Activated T-helper 1 cell treated with anti-CD3 and anti-CD28 coated beads, Interleukin-12 subunit alpha, Interleukin-12 subunit beta, Interleukin-2, Interleukin-4 antibody, amounts not matched to agents 30 ng/mL and 10 ng/mL and 1 ng/mL, durations not matched to agents 14 hours and 24 hours and 36 hours (primary cell): ENCODE measurements at regions not wholly inside any gene's neighbourhood (a gene's known extent, or its start where the extent isn't known, plus 50 kb on each side); places are given as distances from the start of the nearest gene placed in this dataset.

Experiments
- DNase-seq: peaks from one replicate; pipeline ENCODE4 v3.0.0; 2021; ENCODE audit warnings: low spot score
- H3K27ac Mint-ChIP-seq: one replicate; pipeline ENCODE4 v1.8.0; 2021; ENCODE audit warnings: mild to moderate bottlenecking, mixed read lengths
- H3K27me3 Mint-ChIP-seq: one replicate; pipeline ENCODE4 v1.8.0; 2022; ENCODE audit warnings: mild to moderate bottlenecking, moderate library complexity, mixed read lengths; ENCODE audit not compliant: insufficient read depth
- H3K36me3 Mint-ChIP-seq: one replicate; pipeline ENCODE4 v1.8.0; 2021; ENCODE audit warnings: low read depth, mixed read lengths
- H3K4me1 Mint-ChIP-seq: one replicate; pipeline ENCODE4 v1.8.0; 2021; ENCODE audit warnings: low read depth, mixed read lengths
- H3K4me3 Mint-ChIP-seq: one replicate; pipeline ENCODE4 v1.8.0; 2021; ENCODE audit warnings: mild to moderate bottlenecking, moderate library complexity, mixed read lengths
- H3K9me3 Mint-ChIP-seq: one replicate; pipeline ENCODE4 v1.8.0; 2021; ENCODE audit warnings: mixed read lengths
- intact Hi-C: fragments of 100-400 bp; cut with micrococcal nuclease; formaldehyde crosslinking; loops from one replicate; pipeline ENCODE4 v1.15.1; 2024

GRCh38 chr9:36748322-36748899 lies 175.7 kb downstream of the MELK start:
- Mint-ChIP-seq H3K4me3 (no peak overlapping the region), H3K9me3 (no peaks in the 10 kb centered on the region), H3K27me3 (peaks cover 13% of the 10 kb centered on the region), H3K36me3 (no peaks in the 10 kb centered on the region), H3K27ac (no peak overlapping the region), H3K4me1 (no peaks in the 10 kb centered on the region)
- no peak for DNase-seq
- intact Hi-C loops = no loop called here

DNA sequence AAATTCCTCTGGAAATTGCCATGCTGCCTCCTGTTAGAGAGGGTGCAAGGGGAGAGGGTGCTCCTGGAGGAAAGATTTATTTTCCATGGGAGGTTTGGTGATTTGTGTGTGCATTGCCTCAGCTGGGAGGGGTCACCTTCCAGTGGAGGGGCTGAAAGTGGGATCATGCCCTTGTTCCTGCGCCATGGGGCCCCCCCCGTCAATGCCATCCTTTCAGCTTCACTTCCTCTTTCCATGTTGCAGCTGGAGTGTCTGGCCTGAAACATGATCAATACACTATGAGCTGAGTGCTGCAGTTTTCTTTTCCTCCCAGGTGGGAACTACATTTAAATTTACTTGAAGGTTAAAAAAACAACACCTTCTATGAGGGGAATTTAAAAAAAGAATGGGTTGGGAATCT lies 176.8 kb downstream of the MELK start:
- DNase-seq = no peak
- intact Hi-C loops = no loop called here
- Mint-ChIP-seq H3K9me3 (no peaks in the 10 kb centered on the region), H3K36me3 (no peaks in the 10 kb centered on the region), H3K27ac (no peak overlapping the region), H3K27me3 (peaks cover 13% of the 10 kb centered on the region), H3K4me1 (no peaks in the 10 kb centered on the region), H3K4me3 (no peak overlapping the region)

- Mint-ChIP-seq H3K4me3 (no peak overlapping the region), H3K4me1 (no peaks in the 10 kb centered on the region), H3K27me3 (peaks cover 13% of the 10 kb centered on the region), H3K27ac (no peak overlapping the region), H3K36me3 (no peaks in the 10 kb centered on the region), H3K9me3 (no peaks in the 10 kb centered on the region)
- DNase-seq = no peak
- intact Hi-C loops = no loop called here
Measured at GRCh38 chr9:36750630-36751029, 177.9 kb downstream of the MELK start.

GRCh38 chr9:36755019-36755418 lies 182.3 kb downstream of the MELK start:
- Mint-ChIP-seq H3K27ac (no peak overlapping the region), H3K4me1 (no peaks in the 10 kb centered on the region), H3K36me3 (no peaks in the 10 kb centered on the region), H3K27me3 (peaks cover 6% of the 10 kb centered on the region), H3K9me3 (no peaks in the 10 kb centered on the region), H3K4me3 (no peak overlapping the region)
- DNase-seq = no peak
- intact Hi-C loops = no loop called here

DNA sequence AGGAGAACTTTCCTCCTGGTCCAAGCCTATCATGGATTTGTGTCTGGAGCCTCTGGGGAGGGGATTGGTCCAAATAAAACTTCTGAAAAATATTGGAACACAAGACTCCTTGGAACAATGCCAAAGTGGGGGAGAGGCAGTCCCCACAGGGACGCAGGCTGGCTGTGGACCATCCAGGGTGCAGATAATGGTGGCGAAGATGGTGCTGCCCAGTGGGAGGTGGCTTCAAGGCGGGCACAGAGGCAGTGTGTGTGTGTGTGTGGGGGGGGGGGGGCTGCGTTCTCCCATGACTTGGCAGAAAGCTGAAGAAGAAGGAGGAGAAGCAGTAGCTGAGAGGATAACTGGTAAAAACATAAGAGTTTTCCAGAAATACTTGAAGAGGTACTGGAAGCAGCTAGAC lies 186.4 kb downstream of the MELK start:
- intact Hi-C loops = no loop called here
- no peak for DNase-seq
- H3K27ac Mint-ChIP-seq = no peak overlapping the region
- H3K4me3 Mint-ChIP-seq = no peak overlapping the region
- H3K27me3 Mint-ChIP-seq = peaks cover 3% of the 10 kb centered on the region
- H3K36me3 Mint-ChIP-seq = no peaks in the 10 kb centered on the region
- no peaks in the 10 kb centered on the region for H3K9me3 Mint-ChIP-seq
- H3K4me1 Mint-ChIP-seq = no peaks in the 10 kb centered on the region

- DNase-seq = no peak
- Mint-ChIP-seq H3K27me3 (peaks cover 3% of the 10 kb centered on the region), H3K36me3 (no peaks in the 10 kb centered on the region), H3K27ac (no peak overlapping the region), H3K9me3 (no peaks in the 10 kb centered on the region), H3K4me3 (no peak overlapping the region), H3K4me1 (no peaks in the 10 kb centered on the region)
- intact Hi-C loops = no loop called here
Measured at GRCh38 chr9:36759976-36760375, 187.3 kb downstream of the MELK start.

DNA sequence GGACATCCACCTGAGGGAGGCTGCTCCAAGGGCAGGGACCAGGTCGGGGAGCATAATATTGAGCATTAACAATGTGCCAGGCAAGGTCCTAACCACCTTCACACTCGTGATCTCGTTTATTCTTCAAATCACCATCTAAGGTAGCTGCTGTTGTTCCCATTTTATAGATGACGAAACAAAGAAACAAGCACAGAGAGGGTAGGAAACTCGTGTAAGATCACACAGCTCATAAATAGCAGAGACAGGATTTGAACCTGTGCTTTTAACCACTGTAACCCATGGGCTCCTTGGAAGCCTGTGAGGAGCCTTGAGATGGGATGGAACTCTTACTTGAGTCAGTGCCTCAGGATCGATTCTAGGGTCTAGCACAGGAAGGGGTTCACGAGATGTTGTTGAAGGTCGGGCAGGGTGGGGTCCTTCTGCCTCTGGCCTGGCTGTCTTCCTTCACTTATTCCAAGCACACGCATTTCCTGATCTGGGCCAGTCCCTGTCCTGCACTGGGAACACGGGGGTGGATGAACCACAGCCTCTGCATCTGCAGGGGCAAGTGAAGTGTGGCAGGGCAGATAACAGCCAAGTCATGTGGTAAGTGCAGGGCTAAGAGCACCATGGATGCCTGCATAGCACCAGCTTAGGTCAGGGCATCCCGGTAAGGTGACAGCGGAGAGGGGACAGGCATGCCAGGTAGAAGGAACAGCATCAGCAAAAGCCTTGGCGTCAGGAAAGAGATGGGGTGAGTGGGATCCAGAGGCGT lies 188.1 kb downstream of the MELK start:
- intact Hi-C loops = no loop called here
- H3K27me3 Mint-ChIP-seq = peaks cover 3% of the 10 kb centered on the region
- no peaks in the 10 kb centered on the region for H3K4me1 Mint-ChIP-seq
- no peaks in the 10 kb centered on the region for H3K9me3 Mint-ChIP-seq
- no peak overlapping the region for H3K27ac Mint-ChIP-seq
- no peak overlapping the region for H3K4me3 Mint-ChIP-seq
- H3K36me3 Mint-ChIP-seq = no peaks in the 10 kb centered on the region
- DNase-seq = no peak

- Mint-ChIP-seq H3K27me3 (peaks cover 7% of the 10 kb centered on the region), H3K4me3 (no peak overlapping the region), H3K27ac (no peak overlapping the region), H3K36me3 (no peaks in the 10 kb centered on the region), H3K9me3 (no peaks in the 10 kb centered on the region), H3K4me1 (no peaks in the 10 kb centered on the region)
- DNase-seq = no peak
- intact Hi-C loops = no loop called here
Measured at GRCh38 chr9:36762958-36763357, 190.3 kb downstream of the MELK start.

DNA sequence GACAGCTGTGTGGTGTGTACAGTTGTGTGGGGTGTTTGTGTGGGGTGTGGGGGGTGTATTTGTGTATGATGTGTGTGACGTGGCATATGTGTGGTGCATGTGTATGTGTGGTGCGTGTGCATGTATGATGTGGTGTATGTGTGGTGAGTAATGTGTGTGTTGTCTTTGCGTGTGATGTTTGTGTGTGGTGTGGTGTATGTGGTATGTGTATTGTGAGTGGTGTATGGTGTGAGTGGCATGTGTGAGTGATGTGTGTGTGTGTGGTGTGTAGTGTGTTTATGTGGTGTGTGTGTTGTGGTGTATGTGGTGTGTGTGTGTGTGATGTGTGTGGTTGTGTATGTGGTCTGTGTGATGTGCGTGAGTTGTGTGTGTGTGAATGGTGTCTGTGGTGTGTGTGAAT lies 191.1 kb downstream of the MELK start:
- Mint-ChIP-seq H3K36me3 (no peaks in the 10 kb centered on the region), H3K9me3 (no peaks in the 10 kb centered on the region), H3K4me3 (no peak overlapping the region), H3K27me3 (peaks cover 7% of the 10 kb centered on the region), H3K27ac (no peak overlapping the region), H3K4me1 (no peaks in the 10 kb centered on the region)
- no peak for DNase-seq
- intact Hi-C loops = no loop called here

DNA sequence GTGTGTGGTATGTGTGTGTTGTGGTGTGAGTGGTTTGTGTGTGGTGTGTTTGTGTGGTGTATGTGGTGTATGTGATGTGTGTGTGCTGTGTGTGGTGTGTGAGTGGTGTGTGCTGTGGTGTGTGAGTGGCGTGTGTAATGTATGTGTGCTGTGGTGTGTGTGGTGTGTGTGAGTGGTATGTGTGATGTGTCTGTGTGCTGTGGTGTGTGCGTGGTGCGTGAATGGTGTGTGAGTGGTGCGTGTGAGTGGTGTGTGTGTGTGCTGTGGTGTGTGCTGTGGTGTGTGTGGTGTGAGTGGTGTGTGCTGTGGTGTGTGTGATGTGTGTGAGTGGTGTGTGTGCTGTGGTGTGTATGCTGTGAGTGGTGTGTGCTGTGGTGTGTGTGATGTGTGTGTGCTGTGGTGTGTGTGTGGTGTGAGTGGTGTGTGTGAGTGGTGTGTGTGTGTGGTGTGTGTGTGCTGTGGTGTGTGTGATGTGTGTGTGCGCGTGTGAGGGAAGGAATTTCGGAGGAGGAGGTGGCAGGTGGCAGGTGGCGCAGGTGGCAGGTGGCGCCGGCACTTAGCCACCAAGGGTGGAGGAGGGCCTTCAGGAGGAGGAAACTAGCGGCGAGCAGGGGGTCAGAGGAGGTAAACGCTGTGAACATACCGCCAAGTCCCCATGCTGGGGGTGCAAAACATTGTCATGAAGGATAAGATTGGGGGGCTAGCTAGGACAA lies 191.8 kb downstream of the MELK start:
- Mint-ChIP-seq H3K36me3 (no peaks in the 10 kb centered on the region), H3K4me1 (no peaks in the 10 kb centered on the region), H3K27me3 (peaks cover 7% of the 10 kb centered on the region), H3K9me3 (no peaks in the 10 kb centered on the region), H3K4me3 (no peak overlapping the region), H3K27ac (no peak overlapping the region)
- DNase-seq = no peak
- intact Hi-C loops = loop anchor here (5.0 kb wide), 1 partner anchor 358 kb away; the partner anchor contains the start of gene ZCCHC7

GRCh38 chr9:36765077-36765390 lies 192.3 kb downstream of the MELK start:
- Mint-ChIP-seq H3K27me3 (peaks cover 7% of the 10 kb centered on the region), H3K36me3 (no peaks in the 10 kb centered on the region), H3K4me3 (no peak overlapping the region), H3K4me1 (no peaks in the 10 kb centered on the region), H3K9me3 (no peaks in the 10 kb centered on the region), H3K27ac (no peak overlapping the region)
- no peak for DNase-seq
- intact Hi-C loops = loop anchor here (5.0 kb wide), 1 partner anchor 357 kb away; the partner anchor contains the start of gene ZCCHC7

- H3K4me3 Mint-ChIP-seq = peak overlapping the region; percentile 46
- intact Hi-C loops = loop anchor here (5.0 kb wide), 1 partner anchor 357 kb away; the partner anchor contains the start of gene ZCCHC7
- H3K27ac Mint-ChIP-seq = no peak overlapping the region
- no peaks in the 10 kb centered on the region for H3K4me1 Mint-ChIP-seq
- H3K9me3 Mint-ChIP-seq = no peaks in the 10 kb centered on the region
- no peaks in the 10 kb centered on the region for H3K36me3 Mint-ChIP-seq
- peaks cover 4% of the 10 kb centered on the region for H3K27me3 Mint-ChIP-seq
- peak; percentile 81 for DNase-seq
Measured at GRCh38 chr9:36765468-36766341, 193.0 kb downstream of the MELK start.
